GM06990 (cell line): ENCODE measurements at regions not wholly inside any gene's neighbourhood (a gene's known extent, or its start where the extent isn't known, plus 50 kb on each side); places are given as distances from the start of the nearest gene placed in this dataset.

Experiments used
- DNase-seq: peaks from one replicate; pipeline ENCODE4 v3.0.0-alpha.2; 2011; ENCODE audit not compliant: insufficient read length; ENCODE audit errors: extremely low read depth
- H3K27me3 ChIP-seq: replicated peaks from 2 replicates; pipeline ENCODE4 v1.6.0; 2011; ENCODE audit warnings: low read length; ENCODE audit not compliant: control insufficient read depth, insufficient read depth
- H3K36me3 ChIP-seq: 2 replicates; pipeline ENCODE4 v1.5.1; 2011; ENCODE audit warnings: low read length; ENCODE audit not compliant: control insufficient read depth, insufficient read depth
- H3K4me3 ChIP-seq: replicated peaks from 2 replicates; pipeline ENCODE4 v1.5.1; 2011; ENCODE audit warnings: low read depth, mild to moderate bottlenecking, control low read depth, low read length
- CTCF ChIP-seq: IDR thresholded peaks from 2 replicates; pipeline ENCODE4 v1.5.1; 2011; ENCODE audit warnings: low read length, control low read depth, mild to moderate bottlenecking, inconsistent platforms; ENCODE audit not compliant: insufficient read depth, poor library complexity, severe bottlenecking

GRCh38 chr13:84032116-84032515 lies 149.8 kb upstream of the SLITRK1 start:
- Histone ChIP-seq H3K36me3 (no peaks in the 10 kb centered on the region), H3K4me3 (no peak overlapping the region), H3K27me3 (no peaks in the 10 kb centered on the region)
- no peak for TF ChIP-seq CTCF
- no peak for DNase-seq

DNA sequence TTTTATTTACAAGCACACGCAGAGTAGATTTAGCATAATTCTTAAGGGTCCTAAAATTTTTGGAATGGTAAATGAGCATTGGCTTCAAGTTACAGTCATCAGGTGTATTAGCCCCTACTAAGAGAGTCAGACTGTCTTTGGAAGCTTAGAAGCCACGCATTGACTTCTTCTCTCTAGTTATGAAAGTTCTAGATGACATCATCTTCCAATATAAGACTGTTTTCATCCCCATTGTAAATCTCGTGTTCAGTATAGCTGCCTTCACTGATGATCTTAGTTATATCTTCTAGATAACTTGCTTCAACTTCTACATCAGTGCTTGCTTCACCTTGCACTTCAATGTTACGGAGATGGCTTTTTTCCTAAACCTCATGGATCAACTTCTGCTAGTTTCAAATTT lies 148.8 kb upstream of the SLITRK1 start:
- no peak overlapping the region for H3K4me3 ChIP-seq
- no peaks in the 10 kb centered on the region for H3K36me3 ChIP-seq
- H3K27me3 ChIP-seq, result no peaks in the 10 kb centered on the region
- no peak for DNase-seq
- no peak for TF ChIP-seq CTCF

DNA sequence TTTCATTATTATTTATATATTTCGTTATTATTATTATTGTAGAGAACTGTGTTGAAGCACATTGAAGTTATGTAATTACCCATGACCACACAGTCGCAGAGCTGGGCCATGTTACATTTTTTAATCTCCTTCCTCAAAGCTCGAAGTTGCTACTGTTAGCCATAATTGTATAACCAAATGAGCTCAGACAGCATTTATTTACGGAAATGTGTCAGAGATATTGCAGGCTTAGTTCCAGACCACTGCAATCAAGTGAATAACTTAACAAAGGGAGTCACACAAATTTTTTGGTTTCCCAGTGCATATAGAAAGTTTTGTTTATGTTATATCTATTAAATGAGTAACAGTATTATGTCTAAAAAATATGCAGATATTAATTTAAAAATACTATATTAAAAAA lies 147.1 kb upstream of the SLITRK1 start:
- no peaks in the 10 kb centered on the region for H3K27me3 ChIP-seq
- no peaks in the 10 kb centered on the region for H3K36me3 ChIP-seq
- no peak for DNase-seq
- H3K4me3 ChIP-seq, result no peak overlapping the region
- TF ChIP-seq CTCF, result no peak

- H3K27me3 ChIP-seq, result no peaks in the 10 kb centered on the region
- DNase-seq, result no peak
- no peaks in the 10 kb centered on the region for H3K36me3 ChIP-seq
- H3K4me3 ChIP-seq, result no peak overlapping the region
- TF ChIP-seq CTCF, result no peak
Measured at GRCh38 chr13:84025824-84026223, 143.6 kb upstream of the SLITRK1 start.

GRCh38 chr13:83996415-83996814 lies 114.1 kb upstream of the SLITRK1 start:
- TF ChIP-seq CTCF, result no peak
- no peak for DNase-seq
- Histone ChIP-seq H3K27me3 (no peaks in the 10 kb centered on the region), H3K36me3 (no peaks in the 10 kb centered on the region), H3K4me3 (no peak overlapping the region)

- Histone ChIP-seq H3K36me3 (no peaks in the 10 kb centered on the region), H3K4me3 (no peak overlapping the region), H3K27me3 (no peaks in the 10 kb centered on the region)
- TF ChIP-seq CTCF, result no peak
- no peak for DNase-seq
Measured at GRCh38 chr13:83995930-83996329, 113.7 kb upstream of the SLITRK1 start.
